ENCODE measurements at regions not wholly inside any gene's neighbourhood (a gene's known extent, or its start where the extent isn't known, plus 50 kb on each side); places are given as distances from the start of the nearest gene placed in this dataset.

GRCh38 chr2:144931960-144932359, 412.0 kb upstream of the ZEB2 start:
- H3K9ac ChIP-seq (ENCODE audit: insufficient read depth, low read length) = no peak overlapping the region
- TF ChIP-seq EZH2 (IDR thresholded peaks at IDR 0.05; ENCODE audit: low read length, missing control alignments) (no peak), CTCF (conservative IDR thresholded peaks at IDR 0.05 in 1 of 2, IDR thresholded peaks at IDR 0.05 in 1 of 2; ENCODE audit: low read depth in 1 of 2, low read length in 2 of 2) (no peak)
- H3K36me3 ChIP-seq (ENCODE audit: control insufficient read depth, insufficient read depth, low read length) = no peaks in the 10 kb centered on the region
- no peak for DNase-seq (ENCODE audit: low read depth in 2 of 2)
- no peak overlapping the region for H3K4me3 ChIP-seq (replicated peaks in 1 of 4; ENCODE audit: control extremely low read depth in 1 of 4, insufficient read depth in 1 of 4, low read depth in 3 of 4, low read length in 4 of 4)
- no peak overlapping the region for H2AFZ ChIP-seq (ENCODE audit: low read length)
- no peaks in the 10 kb centered on the region for H4K20me1 ChIP-seq (ENCODE audit: control insufficient read depth, extremely low read depth, insufficient read depth, low read length)
- H3K27ac ChIP-seq (ENCODE audit: insufficient read depth, low read length) = no peak overlapping the region
- H3K4me1 ChIP-seq (ENCODE audit: control insufficient read depth, extremely low read depth, insufficient read depth, low read length) = no peaks in the 10 kb centered on the region
- no peaks in the 10 kb centered on the region for H3K79me2 ChIP-seq (ENCODE audit: control insufficient read depth, insufficient read depth, low read length)
- no peaks in the 10 kb centered on the region for H3K9me3 ChIP-seq (ENCODE audit: control insufficient read depth, insufficient read depth, low read depth, low read length)
- no peaks in the 10 kb centered on the region for H3K27me3 ChIP-seq (ENCODE audit: control insufficient read depth, insufficient read depth, low read length)
- no peak overlapping the region for H3K4me2 ChIP-seq (ENCODE audit: extremely low read depth, insufficient read depth, low read length)

DNA sequence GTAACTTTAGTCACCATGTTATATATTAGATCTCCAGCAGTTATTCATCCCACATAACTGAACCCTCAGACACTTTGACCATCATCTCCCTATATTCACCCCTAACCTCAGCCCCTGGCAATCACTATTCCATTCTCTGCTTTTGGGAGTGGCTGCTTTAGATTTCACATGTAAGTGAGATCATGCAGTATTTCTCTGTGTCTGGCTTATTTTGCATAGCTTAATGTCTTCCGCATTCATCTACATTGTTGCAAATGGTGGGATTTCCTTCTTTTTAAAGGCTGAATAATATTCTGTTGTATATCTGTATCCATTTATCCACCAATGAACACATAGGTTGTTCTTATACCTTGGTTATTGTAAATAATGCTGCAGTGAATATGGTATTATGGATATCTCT, 411.6 kb upstream of the ZEB2 start:
- Histone ChIP-seq H3K4me3 (replicated peaks in 1 of 4; ENCODE audit: control extremely low read depth in 1 of 4, insufficient read depth in 1 of 4, low read depth in 3 of 4, low read length in 4 of 4) (no peak overlapping the region), H3K4me2 (ENCODE audit: extremely low read depth, insufficient read depth, low read length) (no peak overlapping the region), H3K27me3 (ENCODE audit: control insufficient read depth, insufficient read depth, low read length) (no peaks in the 10 kb centered on the region), H3K9me3 (ENCODE audit: control insufficient read depth, insufficient read depth, low read depth, low read length) (no peaks in the 10 kb centered on the region), H3K36me3 (ENCODE audit: control insufficient read depth, insufficient read depth, low read length) (no peaks in the 10 kb centered on the region), H3K79me2 (ENCODE audit: control insufficient read depth, insufficient read depth, low read length) (no peaks in the 10 kb centered on the region), H3K4me1 (ENCODE audit: control insufficient read depth, extremely low read depth, insufficient read depth, low read length) (no peaks in the 10 kb centered on the region), H4K20me1 (ENCODE audit: control insufficient read depth, extremely low read depth, insufficient read depth, low read length) (no peaks in the 10 kb centered on the region), H3K9ac (ENCODE audit: insufficient read depth, low read length) (no peak overlapping the region), H2AFZ (ENCODE audit: low read length) (no peak overlapping the region), H3K27ac (ENCODE audit: insufficient read depth, low read length) (no peak overlapping the region)
- no peak for TF ChIP-seq EZH2 (IDR thresholded peaks at IDR 0.05; ENCODE audit: low read length, missing control alignments)
- no peak for TF ChIP-seq CTCF (conservative IDR thresholded peaks at IDR 0.05 in 1 of 2, IDR thresholded peaks at IDR 0.05 in 1 of 2; ENCODE audit: low read depth in 1 of 2, low read length in 2 of 2)
- DNase-seq (ENCODE audit: low read depth in 2 of 2) = no peak

DNA sequence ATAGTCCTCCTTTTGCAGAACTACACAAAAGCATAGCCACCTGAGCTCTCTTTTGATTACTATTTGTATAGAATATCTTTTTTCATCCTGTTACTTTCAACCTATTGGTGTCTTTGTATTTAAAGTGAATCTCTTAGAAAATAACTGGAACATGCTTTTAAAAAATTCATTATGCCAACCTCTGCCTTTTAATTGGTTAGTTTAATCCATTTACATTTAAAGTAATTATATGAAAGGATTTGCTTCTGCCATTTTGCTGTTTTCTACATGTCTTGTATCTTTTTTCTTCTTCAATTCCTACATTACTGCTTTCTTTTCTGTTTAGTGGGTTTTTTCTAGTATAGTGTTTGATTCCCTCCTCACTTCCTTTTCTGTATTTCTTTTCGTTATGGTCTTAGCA, 407.5 kb upstream of the ZEB2 start:
- Histone ChIP-seq H3K36me3 (ENCODE audit: control insufficient read depth, insufficient read depth, low read length) (no peaks in the 10 kb centered on the region), H3K4me3 (replicated peaks in 1 of 4; ENCODE audit: control extremely low read depth in 1 of 4, insufficient read depth in 1 of 4, low read depth in 3 of 4, low read length in 4 of 4) (no peak overlapping the region), H3K4me2 (ENCODE audit: extremely low read depth, insufficient read depth, low read length) (no peak overlapping the region), H3K27ac (ENCODE audit: insufficient read depth, low read length) (no peak overlapping the region), H4K20me1 (ENCODE audit: control insufficient read depth, extremely low read depth, insufficient read depth, low read length) (no peaks in the 10 kb centered on the region), H3K9ac (ENCODE audit: insufficient read depth, low read length) (no peak overlapping the region), H3K4me1 (ENCODE audit: control insufficient read depth, extremely low read depth, insufficient read depth, low read length) (no peaks in the 10 kb centered on the region), H3K9me3 (ENCODE audit: control insufficient read depth, insufficient read depth, low read depth, low read length) (no peaks in the 10 kb centered on the region), H3K79me2 (ENCODE audit: control insufficient read depth, insufficient read depth, low read length) (no peaks in the 10 kb centered on the region), H2AFZ (ENCODE audit: low read length) (no peak overlapping the region), H3K27me3 (ENCODE audit: control insufficient read depth, insufficient read depth, low read length) (no peaks in the 10 kb centered on the region)
- TF ChIP-seq EZH2 (IDR thresholded peaks at IDR 0.05; ENCODE audit: low read length, missing control alignments) (no peak), CTCF (conservative IDR thresholded peaks at IDR 0.05 in 1 of 2, IDR thresholded peaks at IDR 0.05 in 1 of 2; ENCODE audit: low read depth in 1 of 2, low read length in 2 of 2) (no peak)
- DNase-seq (ENCODE audit: low read depth in 2 of 2) = no peak

Measured in fibroblast of lung (primary cell).